Loucy (cell line): ENCODE measurements at regions not wholly inside any gene's neighbourhood (a gene's known extent, or its start where the extent isn't known, plus 50 kb on each side); places are given as distances from the start of the nearest gene placed in this dataset.

Experiments used
- H2AFZ ChIP-seq: fragments of 200-600 bp; sonication (generic); 2 replicates; pipeline ENCODE4 v1.6.0; 2016; ENCODE audit warnings: antibody characterized with exemption, mild to moderate bottlenecking, low read length, moderate library complexity
- H3F3A ChIP-seq: fragments of 200-600 bp; 2 replicates; pipeline ENCODE4 v1.6.0; 2016; ENCODE audit warnings: antibody characterized with exemption, low read depth, mild to moderate bottlenecking
- H3K27me3 ChIP-seq: fragments of 200-600 bp; sonication (generic); 2 replicates; pipeline ENCODE4 v1.6.1; 2014; ENCODE audit warnings: low read length, mild to moderate bottlenecking; ENCODE audit not compliant: insufficient read depth, poor library complexity, severe bottlenecking
- H3K36me3 ChIP-seq: fragments of 200-600 bp; sonication (generic); 2 replicates; pipeline ENCODE4 v1.6.1; 2016; ENCODE audit warnings: low read length; ENCODE audit not compliant: insufficient read depth
- H3K4me1 ChIP-seq: fragments of 200-600 bp; sonication (generic); 2 replicates; pipeline ENCODE4 v1.5.1; 2014; ENCODE audit warnings: low read length, mild to moderate bottlenecking; ENCODE audit not compliant: insufficient read depth, poor library complexity, severe bottlenecking
- H3K4me2 ChIP-seq: fragments of 200-600 bp; sonication (generic); 2 replicates; pipeline ENCODE4 v1.6.0; 2014; ENCODE audit warnings: antibody characterized with exemption, low read length, low read depth, mild to moderate bottlenecking; ENCODE audit not compliant: poor library complexity, severe bottlenecking
- H3K4me3 ChIP-seq: fragments of 200-600 bp; sonication (generic); 2 replicates; pipeline ENCODE4 v1.5.1; 2014; ENCODE audit warnings: low read length, mild to moderate bottlenecking, mixed read lengths; ENCODE audit not compliant: poor library complexity, severe bottlenecking
- H3K79me2 ChIP-seq: fragments of 200-600 bp; sonication (generic); 2 replicates; pipeline ENCODE4 v1.6.1; 2014; ENCODE audit warnings: low read length; ENCODE audit not compliant: insufficient read depth
- H3K9ac ChIP-seq: fragments of 200-600 bp; sonication (generic); 2 replicates; pipeline ENCODE4 v1.6.0; 2014; ENCODE audit warnings: mild to moderate bottlenecking, low read depth, low read length, moderate library complexity; ENCODE audit not compliant: poor library complexity, severe bottlenecking
- H3K9me2 ChIP-seq: fragments of 200-600 bp; sonication (generic); replicated peaks from 2 replicates; pipeline ENCODE4 v1.6.1; 2016; ENCODE audit warnings: low read depth, low read length, mixed read lengths
- H3K9me3 ChIP-seq: fragments of 200-600 bp; sonication (generic); 2 replicates; pipeline ENCODE4 v1.6.1; 2014; ENCODE audit warnings: mild to moderate bottlenecking, antibody characterized with exemption, low read length, low read depth; ENCODE audit not compliant: insufficient read depth
- H4K20me1 ChIP-seq: fragments of 200-600 bp; sonication (generic); 2 replicates; pipeline ENCODE4 v1.6.0; 2014; ENCODE audit warnings: antibody characterized with exemption, low read length, mild to moderate bottlenecking; ENCODE audit not compliant: insufficient read depth, poor library complexity, severe bottlenecking
- EZH2phosphoT487 ChIP-seq: fragments of 200-600 bp; IDR thresholded peaks from 2 replicates; pipeline ENCODE4 v1.6.1; 2018; ENCODE audit warnings: antibody characterized with exemption, mild to moderate bottlenecking, moderate library complexity, borderline replicate concordance
- TF ChIP-seq, protein P1 (sequence below): fragments of 200-600 bp; sonication (generic); conservative IDR thresholded peaks from 2 replicates; pipeline ENCODE4 v1.5.1; 2014; ENCODE audit warnings: mild to moderate bottlenecking, antibody characterized with exemption, low read length

- no peak for TF ChIP-seq EZH2phosphoT487
- TF ChIP-seq, protein P1, sequence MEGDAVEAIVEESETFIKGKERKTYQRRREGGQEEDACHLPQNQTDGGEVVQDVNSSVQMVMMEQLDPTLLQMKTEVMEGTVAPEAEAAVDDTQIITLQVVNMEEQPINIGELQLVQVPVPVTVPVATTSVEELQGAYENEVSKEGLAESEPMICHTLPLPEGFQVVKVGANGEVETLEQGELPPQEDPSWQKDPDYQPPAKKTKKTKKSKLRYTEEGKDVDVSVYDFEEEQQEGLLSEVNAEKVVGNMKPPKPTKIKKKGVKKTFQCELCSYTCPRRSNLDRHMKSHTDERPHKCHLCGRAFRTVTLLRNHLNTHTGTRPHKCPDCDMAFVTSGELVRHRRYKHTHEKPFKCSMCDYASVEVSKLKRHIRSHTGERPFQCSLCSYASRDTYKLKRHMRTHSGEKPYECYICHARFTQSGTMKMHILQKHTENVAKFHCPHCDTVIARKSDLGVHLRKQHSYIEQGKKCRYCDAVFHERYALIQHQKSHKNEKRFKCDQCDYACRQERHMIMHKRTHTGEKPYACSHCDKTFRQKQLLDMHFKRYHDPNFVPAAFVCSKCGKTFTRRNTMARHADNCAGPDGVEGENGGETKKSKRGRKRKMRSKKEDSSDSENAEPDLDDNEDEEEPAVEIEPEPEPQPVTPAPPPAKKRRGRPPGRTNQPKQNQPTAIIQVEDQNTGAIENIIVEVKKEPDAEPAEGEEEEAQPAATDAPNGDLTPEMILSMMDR: no peak
- Histone ChIP-seq H3K9ac (no peak overlapping the region), H3K36me3 (no peaks in the 10 kb centered on the region), H3K4me1 (peaks cover 3% of the 10 kb centered on the region), H3K4me3 (no peak overlapping the region), H3F3A (no peaks in the 10 kb centered on the region), H3K79me2 (no peaks in the 10 kb centered on the region), H3K9me2 (no peaks in the 10 kb centered on the region), H3K27me3 (no peaks in the 10 kb centered on the region), H3K4me2 (no peak overlapping the region), H2AFZ (no peak overlapping the region), H3K9me3 (no peaks in the 10 kb centered on the region), H4K20me1 (no peaks in the 10 kb centered on the region)
Observed at GRCh38 chr5:112069329-112069728, 312.3 kb upstream of the NREP start.

GRCh38 chr5:112068593-112068992 lies 311.6 kb upstream of the NREP start:
- no peaks in the 10 kb centered on the region for H3F3A ChIP-seq
- H3K79me2 ChIP-seq: no peaks in the 10 kb centered on the region
- no peaks in the 10 kb centered on the region for H3K27me3 ChIP-seq
- no peaks in the 10 kb centered on the region for H3K36me3 ChIP-seq
- no peak overlapping the region for H3K4me3 ChIP-seq
- H2AFZ ChIP-seq: no peak overlapping the region
- TF ChIP-seq, protein P1: no peak
- TF ChIP-seq EZH2phosphoT487: no peak
- no peak overlapping the region for H3K4me2 ChIP-seq
- H3K9ac ChIP-seq: no peak overlapping the region
- no peaks in the 10 kb centered on the region for H3K9me3 ChIP-seq
- H3K9me2 ChIP-seq: no peaks in the 10 kb centered on the region
- no peaks in the 10 kb centered on the region for H4K20me1 ChIP-seq
- H3K4me1 ChIP-seq: peaks cover 3% of the 10 kb centered on the region

DNA sequence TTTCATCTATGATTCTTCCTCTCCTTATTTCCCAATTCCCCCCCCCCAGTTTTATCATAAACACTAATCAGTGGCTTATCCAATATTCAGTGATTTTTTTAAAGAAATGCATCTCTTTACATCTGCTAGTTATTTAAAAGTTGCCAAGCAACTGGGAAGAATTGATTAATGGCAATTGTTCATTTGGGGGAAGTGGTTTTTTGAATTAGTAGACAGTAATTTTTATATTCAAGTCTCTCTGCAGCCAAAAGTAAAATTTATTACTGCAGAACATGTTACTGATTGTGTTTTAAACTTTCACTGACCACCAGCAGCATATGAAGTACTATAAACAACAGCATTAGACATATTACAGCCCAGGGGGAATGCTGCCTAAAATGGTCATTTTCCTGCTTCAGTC lies 308.8 kb upstream of the NREP start:
- Histone ChIP-seq H3K27me3 (no peaks in the 10 kb centered on the region), H3K36me3 (no peaks in the 10 kb centered on the region), H3K9ac (no peak overlapping the region), H3K79me2 (no peaks in the 10 kb centered on the region), H3K4me2 (no peak overlapping the region), H4K20me1 (no peaks in the 10 kb centered on the region), H3K4me1 (peaks cover 3% of the 10 kb centered on the region), H3K9me2 (no peaks in the 10 kb centered on the region), H3K9me3 (no peaks in the 10 kb centered on the region), H3F3A (no peaks in the 10 kb centered on the region), H2AFZ (no peak overlapping the region), H3K4me3 (no peak overlapping the region)
- TF ChIP-seq EZH2phosphoT487: no peak
- TF ChIP-seq, protein P1: no peak
